Brain pericyte (primary cell): ENCODE measurements at regions not wholly inside any gene's neighbourhood (a gene's known extent, or its start where the extent isn't known, plus 50 kb on each side); places are given as distances from the start of the nearest gene placed in this dataset.

Source experiments
- DNase-seq: peaks from one replicate; pipeline ENCODE4 v3.0.0-alpha.2; 2012; ENCODE audit warnings: low read depth, low spot score

GRCh38 chr17:63126607-63127006, 160.6 kb downstream of the TANC2 start:
- no peak for DNase-seq

DNA sequence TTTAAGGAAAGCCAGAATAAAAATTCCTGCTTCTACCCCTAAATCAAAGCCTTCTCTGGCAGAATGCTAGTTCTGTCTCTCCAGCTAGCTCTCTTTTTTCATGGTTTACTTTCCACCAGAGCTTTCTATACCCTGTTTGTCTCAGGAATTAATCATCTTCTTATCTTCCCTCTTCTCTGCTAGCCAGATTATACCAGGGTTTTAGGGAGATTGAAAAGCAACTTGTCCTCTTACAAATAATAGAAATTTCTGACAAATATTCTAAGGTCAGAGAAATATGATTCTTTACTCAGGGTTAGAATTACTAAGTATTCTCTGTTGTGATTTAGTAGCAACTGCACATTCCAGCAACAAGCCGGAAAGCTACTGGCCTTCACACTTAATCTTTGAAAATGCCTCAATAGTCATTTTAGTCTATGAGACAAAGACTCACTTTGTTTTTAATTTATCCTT, 166.4 kb downstream of the TANC2 start:
- DNase-seq: no peak

DNA sequence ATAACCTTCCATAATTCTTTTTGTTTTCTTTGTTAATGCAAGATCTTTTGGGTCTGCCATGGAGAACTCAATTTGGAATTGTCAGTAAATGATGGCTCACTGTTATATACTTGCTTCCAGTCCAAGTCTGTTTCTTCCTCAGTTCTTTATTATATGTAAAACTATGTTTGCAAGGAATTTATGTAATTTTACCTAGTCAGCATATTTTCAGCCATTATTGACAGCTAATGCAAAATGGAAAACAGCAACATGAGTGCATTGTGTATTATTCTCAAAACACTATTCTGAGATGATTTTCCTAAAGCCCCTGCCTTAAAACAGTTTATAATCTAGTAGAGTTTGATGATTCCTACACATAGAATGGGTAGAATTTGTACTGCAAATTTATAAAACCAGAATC, 167.5 kb downstream of the TANC2 start:
- DNase-seq: no peak

GRCh38 chr17:63134867-63135266, 168.8 kb downstream of the TANC2 start:
- no peak for DNase-seq

DNA sequence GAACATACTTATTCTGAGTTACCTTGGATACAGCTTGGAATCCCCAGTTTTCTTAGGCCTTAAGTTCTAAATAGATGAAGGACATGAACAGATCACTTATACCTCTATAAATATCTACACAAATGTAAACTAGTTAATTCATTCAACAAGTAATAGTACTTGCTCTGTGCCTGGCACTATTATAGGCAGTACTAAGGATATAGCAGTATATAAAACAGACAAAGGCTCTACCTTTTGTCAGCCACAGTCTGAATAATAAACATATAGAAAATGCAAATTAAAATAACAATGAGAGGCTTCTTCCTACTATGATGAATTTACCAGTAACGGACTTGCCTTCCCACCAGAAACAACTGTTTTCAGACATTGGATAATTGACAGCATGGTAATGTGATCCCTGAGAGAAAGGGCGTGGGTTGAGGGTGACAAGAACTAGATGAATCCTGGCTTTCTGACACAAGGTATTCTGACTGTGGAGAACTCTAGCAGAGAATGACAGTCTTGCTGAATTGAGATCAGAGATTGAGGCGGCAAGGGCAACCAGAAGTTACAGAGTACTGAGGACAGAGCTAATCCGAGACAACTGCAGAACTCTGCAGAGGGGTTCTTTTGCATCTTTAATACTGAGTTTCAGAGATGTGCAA, 170.5 kb downstream of the TANC2 start:
- no peak for DNase-seq

GRCh38 chr17:63137163-63137562, 171.1 kb downstream of the TANC2 start:
- no peak for DNase-seq

DNA sequence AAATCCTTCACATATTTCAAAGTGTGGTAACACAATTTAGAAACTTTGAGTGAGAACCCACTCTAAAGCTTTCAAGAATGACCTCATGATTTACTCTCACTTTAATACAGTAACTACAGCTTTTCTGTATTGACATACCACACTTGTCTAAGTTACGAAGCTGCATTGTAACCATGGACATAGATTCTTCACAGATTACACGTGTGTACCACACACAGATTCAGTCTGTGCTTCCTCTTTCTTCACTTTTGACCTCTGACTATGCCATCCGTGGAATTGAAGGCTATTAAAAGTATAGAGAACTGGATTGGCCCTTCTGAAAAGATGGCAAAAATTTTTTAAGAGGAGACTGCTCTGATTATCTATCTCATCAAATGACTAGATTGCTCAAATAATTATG, 172.7 kb downstream of the TANC2 start:
- DNase-seq: no peak

DNA sequence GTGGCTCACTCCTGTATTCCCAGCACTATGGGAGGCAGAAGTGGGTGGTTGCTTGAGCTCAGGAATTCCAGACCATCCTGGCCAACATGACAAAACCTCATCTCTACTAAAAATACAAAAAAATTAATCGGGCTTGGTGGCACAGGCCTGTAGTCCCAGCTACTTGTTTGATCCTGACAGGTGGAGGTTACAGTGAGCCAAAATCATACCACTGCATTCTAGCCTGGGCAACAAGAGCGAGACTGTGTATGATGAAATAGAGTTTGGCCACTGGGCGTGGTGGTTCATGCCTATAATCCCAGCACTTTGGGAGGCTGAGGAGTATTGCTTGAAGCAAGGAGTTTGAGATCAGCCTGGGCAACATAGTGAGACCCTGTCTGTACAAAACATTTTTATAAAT, 173.3 kb downstream of the TANC2 start:
- no peak for DNase-seq

DNA sequence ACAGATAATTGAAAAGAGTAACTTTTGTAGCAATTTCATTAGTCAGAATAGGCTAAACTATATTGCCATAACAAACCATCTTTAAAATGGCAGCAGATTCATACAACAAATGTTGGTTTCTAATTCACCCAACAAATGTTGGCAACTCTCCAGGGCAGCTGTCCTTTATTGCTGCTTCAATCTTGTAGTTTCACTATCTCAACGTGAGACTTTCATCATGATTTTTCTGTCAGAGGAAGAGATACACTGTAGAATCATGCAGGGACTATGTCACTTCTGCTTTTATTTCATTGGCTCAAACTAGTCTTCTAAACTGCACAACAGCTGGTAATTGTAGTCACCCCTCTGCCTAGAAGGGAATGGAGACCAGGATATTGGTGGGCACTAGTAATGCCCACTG, 174.2 kb downstream of the TANC2 start:
- peak; percentile 15 for DNase-seq

DNA sequence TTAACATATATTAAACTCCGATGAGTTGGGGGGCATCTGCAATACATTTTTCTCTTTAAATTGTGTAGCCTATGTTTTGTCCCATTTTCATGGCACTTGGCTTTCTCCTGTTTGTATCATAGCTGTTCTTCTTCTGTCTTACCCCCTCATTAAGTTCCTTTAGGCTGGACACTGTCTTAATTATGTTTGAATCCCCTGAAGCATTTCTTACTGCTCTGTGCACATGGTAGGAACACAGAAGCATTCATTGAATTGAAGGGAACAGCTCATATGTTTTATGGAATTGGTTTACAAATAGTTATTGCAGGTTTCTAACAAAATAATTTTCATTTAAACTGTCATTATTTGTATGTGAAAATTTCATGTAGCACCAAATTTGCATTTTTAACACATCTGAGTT, 176.8 kb downstream of the TANC2 start:
- DNase-seq: no peak

DNA sequence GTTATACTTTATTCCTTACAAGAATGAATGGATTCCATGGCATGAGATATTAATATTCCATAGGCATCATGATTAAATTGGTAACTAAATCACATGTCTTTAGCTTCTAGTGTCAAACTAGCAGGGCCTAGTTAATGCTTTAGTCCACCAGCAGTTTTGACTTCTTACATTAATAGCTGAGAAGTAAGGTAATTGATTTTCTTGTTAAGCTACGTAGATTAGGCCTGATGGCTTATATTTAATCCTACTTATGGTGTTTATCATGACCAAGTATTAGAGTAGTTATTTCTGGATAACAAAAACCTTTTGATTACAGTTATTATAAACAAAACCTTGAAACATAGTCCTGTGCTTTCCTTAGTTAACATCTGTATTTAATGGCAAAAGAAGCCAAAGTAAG, 184.5 kb downstream of the TANC2 start:
- DNase-seq: no peak

- DNase-seq: peak; percentile 41
These were observed 185.0 kb downstream of the TANC2 start for GRCh38 chr17:63150994-63151464.

DNA sequence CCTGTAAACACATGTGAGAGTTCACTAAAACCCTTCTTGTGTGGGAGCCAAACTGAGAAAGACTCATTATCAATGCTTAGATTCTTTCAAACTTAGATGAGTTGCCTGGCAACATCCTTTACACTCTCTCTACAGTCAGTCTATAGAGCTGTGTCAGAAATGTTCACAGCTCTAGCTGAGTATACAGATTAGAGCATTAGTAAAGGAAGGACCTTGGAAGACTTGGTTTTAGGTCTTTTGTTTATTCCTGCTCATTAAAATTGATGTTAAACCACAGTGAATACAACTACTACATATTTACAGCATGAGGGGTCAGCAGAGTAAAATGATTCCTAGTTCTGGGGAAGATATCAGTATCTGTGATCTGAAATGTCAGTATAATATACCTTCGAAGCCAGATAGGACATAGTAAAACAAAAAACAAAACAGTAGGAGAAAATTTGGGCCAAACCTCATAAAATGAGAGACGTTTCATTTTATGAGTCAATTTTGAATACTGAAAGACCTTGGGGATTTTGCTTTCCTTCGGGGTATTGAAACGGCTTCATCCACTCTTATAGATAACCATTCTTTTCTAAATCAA, 186.0 kb downstream of the TANC2 start:
- no peak for DNase-seq

DNA sequence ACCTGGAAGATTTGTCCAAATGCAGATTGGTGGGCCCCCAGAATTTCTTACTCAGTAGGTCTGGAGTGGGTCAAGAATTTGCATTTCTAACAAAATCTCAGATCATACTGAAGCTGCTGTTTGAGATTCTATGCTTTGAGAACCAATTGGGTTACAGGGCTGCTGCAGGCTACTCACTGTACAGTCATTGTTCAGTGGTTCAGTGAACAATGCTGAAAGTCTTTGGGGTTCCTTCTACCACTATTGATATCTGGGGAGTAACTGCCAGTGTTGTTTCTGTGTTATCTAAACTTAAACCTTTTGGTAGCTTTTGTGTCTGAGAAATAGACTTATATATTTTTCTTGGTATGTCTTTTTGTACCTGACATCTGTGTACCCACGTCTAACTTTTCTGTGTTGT, 187.5 kb downstream of the TANC2 start:
- no peak for DNase-seq

GRCh38 chr17:63154586-63155244, 188.7 kb downstream of the TANC2 start:
- no peak for DNase-seq

- DNase-seq: no peak
These were observed 191.0 kb downstream of the TANC2 start for GRCh38 chr17:63156986-63157385.

DNA sequence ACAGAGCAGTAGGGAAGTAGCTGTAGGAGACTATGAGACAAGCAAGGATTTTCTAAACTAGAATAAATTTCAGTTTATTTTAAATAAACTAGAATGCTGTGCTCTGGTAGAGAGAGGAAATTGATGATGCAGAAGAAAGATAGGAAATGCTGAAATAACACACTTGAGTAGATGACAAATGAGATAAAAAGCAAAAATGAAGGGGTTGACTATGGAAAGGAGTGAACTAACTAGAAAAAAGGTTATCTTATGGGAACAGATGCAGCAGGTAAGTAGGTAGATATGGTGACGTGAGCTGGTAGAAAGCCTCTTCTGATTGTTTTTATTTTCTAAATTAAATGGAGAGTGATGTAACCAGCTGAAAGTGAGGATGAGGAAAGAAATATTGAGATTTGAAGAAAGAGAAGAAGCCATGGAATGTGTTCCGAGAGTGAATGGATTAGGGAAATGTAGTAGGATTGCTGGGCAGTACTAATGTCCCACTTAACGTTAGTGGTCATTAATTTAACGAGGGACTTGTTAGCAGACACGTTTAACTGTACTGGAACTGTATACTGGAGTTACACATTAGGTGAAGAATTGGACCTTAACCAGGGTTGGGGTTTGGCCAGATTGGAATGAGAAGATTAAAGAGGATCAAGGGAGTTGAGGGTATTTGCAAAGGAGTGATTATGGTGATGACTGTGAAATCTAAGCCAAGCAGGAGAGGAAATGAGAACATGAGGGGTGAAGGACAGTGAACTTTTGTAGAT, 196.5 kb downstream of the TANC2 start:
- no peak for DNase-seq

DNA sequence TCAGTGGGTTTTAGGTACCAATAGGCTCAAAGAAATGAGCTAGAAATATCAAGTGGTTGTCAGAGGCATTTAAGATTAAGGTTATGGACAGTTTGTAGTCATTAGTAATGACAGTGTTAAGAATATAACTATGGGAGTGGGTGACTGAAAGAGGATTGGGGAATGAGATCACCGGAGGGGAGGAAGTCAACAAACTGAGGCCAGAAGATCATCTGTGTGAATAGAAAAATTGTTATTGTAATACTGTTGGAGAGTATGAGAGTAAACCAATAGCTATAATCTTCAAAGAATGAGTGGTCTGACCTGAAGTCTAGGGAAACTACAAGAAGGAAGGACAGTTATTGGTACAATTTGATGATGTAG, 197.1 kb downstream of the TANC2 start:
- DNase-seq: no peak

- DNase-seq: no peak
These were observed 199.4 kb downstream of the TANC2 start for GRCh38 chr17:63165400-63165799.

DNA sequence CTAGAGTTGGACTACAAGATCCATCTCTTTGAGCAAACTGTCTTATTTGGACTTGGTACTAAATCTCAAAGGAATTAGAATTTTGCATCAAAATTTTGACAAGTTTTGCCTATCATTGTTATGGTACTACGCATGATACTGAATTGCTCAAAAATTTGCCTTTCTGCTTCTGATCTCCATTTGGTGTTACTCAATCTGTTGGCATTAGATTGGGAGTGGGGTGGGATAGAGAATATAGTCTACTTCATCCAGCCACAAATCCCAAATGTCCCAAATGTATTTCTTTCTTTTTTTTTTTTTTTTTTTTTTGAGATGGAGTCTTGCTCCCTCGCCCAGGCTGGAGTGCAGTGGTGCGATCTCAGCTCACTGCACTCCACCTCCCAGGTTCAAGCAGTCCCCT, 204.8 kb downstream of the TANC2 start:
- DNase-seq: no peak

DNA sequence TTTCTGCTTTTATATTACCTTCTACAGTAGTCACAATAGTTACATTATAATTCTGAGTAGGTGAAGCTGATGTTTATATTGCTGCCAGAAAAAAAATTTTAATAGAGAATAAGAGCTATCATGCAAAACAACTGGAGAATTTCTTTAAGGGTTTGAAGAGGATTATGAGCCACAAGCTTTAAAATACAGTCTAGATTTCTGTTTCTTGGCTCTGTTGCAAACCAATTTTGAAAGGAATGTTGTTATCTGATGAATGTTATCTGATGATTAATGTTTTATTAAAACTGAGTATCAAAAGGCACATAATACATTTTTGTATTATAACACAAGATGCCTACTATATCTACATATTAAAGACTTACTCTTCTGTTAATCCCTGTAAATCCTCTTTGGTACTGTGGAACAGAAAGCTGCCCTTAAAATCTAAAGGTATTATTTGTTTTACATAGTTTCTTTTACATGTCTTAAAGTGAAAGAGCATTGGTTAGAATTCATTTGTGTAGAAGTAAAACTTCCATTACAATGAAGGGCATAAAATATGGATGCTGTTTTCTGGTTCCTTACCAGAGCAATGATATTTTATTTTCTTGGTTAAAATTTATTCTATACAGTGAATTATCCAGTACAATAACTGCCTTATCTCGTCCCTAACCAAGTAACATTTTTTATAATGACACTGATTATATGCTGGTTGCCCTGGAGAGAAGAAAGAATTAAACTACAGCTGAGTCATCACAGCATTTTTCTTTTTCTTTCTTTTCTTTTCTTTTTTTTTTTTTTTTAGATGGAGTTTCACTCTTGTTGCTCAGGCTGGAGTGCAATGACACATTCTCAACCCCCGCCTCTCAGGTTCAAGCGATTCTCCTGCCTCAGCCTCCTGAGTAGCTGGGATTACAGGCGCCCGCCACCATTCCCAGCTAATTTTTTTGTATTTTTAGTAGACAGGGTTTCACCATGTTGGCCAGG, 205.7 kb downstream of the TANC2 start:
- DNase-seq: no peak
